Endothelial cell of umbilical vein (primary cell): ENCODE measurements at regions not wholly inside any gene's neighbourhood (a gene's known extent, or its start where the extent isn't known, plus 50 kb on each side); places are given as distances from the start of the nearest gene placed in this dataset.

Source experiments
- BruUV-seq: library from RNA; stranded (reverse); fragments of 400-500 nt; replicated peaks from 2 replicates; lab custom pipeline; 2021; lab: Mats Ljungman, UMichigan
- CTCF ChIA-PET: fragments of 300-600, 350-600 bp; sonication (Branson Sonifier 250); formaldehyde crosslinking; loops from one replicate; lab custom pipeline; 2021; ENCODE audit warnings: antibody characterized with exemption, inconsistent platforms; lab: Charles Lee
- POLR2A ChIA-PET: fragments of 300-600, 350-600 bp; sonication (Branson Sonifier 250); formaldehyde crosslinking; loops from one replicate; lab custom pipeline; 2021; ENCODE audit warnings: antibody characterized with exemption, inconsistent platforms; lab: Charles Lee
- DNase-seq: peaks from one replicate; pipeline ENCODE4 v3.0.0-alpha.2; 2011; ENCODE audit warnings: low read depth, low spot score
- FAIRE-seq: peaks from 2 replicates; lab custom pipeline; 2011; peaks lifted over from hg19 to GRCh38; lab: Jason Lieb, UNC
- H2AFZ ChIP-seq: 2 replicates; pipeline ENCODE4 v1.6.0; 2012; ENCODE audit warnings: low read depth, low read length, control low read depth, inconsistent platforms
- H3K27ac ChIP-seq: 2 replicates; pipeline ENCODE4 v1.5.1; 2011; ENCODE audit warnings: low read depth, mild to moderate bottlenecking, control low read depth, low read length, moderate library complexity; ENCODE audit not compliant: insufficient read depth
- H3K27me3 ChIP-seq, 2 experiments: 2 replicates each; pipeline versions ENCODE4 v1.6.0 to v1.6.1; 2011; ENCODE audit warnings: low read length in 2 of 2, mixed read lengths in 1 of 2; ENCODE audit not compliant: control insufficient read depth in 2 of 2, insufficient read depth in 2 of 2
- H3K36me3 ChIP-seq, 2 experiments: 2 replicates in 1 of 2; 3 replicates in 1 of 2; pipeline ENCODE4 v1.5.1; 2011; ENCODE audit warnings: low read length in 2 of 2, mild to moderate bottlenecking in 1 of 2, moderate library complexity in 1 of 2; ENCODE audit not compliant: control insufficient read depth in 2 of 2, insufficient read depth in 2 of 2; ENCODE audit errors: extremely low read depth in 1 of 2
- H3K4me1 ChIP-seq: 3 replicates; pipeline ENCODE4 v1.5.1; 2011; ENCODE audit warnings: mild to moderate bottlenecking, low read length; ENCODE audit not compliant: control insufficient read depth, insufficient read depth; ENCODE audit errors: extremely low read depth
- H3K4me2 ChIP-seq: 2 replicates; pipeline ENCODE4 v1.6.1; 2011; ENCODE audit warnings: low read length, control low read depth, mixed read lengths; ENCODE audit not compliant: insufficient read depth
- H3K4me3 ChIP-seq, 3 experiments: fragments of 200-600 bp in 1 of 3; sonication (generic), shearing (Covaris generic) in 1 of 3; replicated peaks in 1 of 3; 2 replicates each; pipeline ENCODE4 v1.5.1; 2011 to 2016; ENCODE audit warnings: control low read depth in 3 of 3, low read length in 3 of 3, mild to moderate bottlenecking in 2 of 3, inconsistent platforms in 1 of 3, low read depth in 1 of 3, moderate library complexity in 1 of 3; ENCODE audit not compliant: insufficient read depth in 1 of 3
- H3K79me2 ChIP-seq: 2 replicates; pipeline ENCODE4 v1.6.0; 2012; ENCODE audit warnings: low read length, inconsistent platforms; ENCODE audit not compliant: control insufficient read depth, insufficient read depth
- H3K9ac ChIP-seq: replicated peaks from 2 replicates; pipeline ENCODE3; 2011; ENCODE audit warnings: low read length, control low read depth; ENCODE audit not compliant: insufficient read depth; ENCODE audit errors: extremely low read depth
- H3K9me1 ChIP-seq: replicated peaks from 3 replicates; pipeline ENCODE4 v1.6.0; 2011; ENCODE audit warnings: mild to moderate bottlenecking, low read length; ENCODE audit not compliant: control insufficient read depth, insufficient read depth; ENCODE audit errors: extremely low read depth
- H3K9me3 ChIP-seq: replicated peaks from 2 replicates; pipeline ENCODE4 v1.5.1; 2012; ENCODE audit warnings: low read length, inconsistent platforms; ENCODE audit not compliant: control insufficient read depth, insufficient read depth
- H4K20me1 ChIP-seq: replicated peaks from 2 replicates; pipeline ENCODE3; 2011; ENCODE audit warnings: mild to moderate bottlenecking, low read length; ENCODE audit not compliant: control insufficient read depth, insufficient read depth; ENCODE audit errors: extremely low read depth
- EZH2 ChIP-seq: IDR thresholded peaks from 2 replicates; pipeline ENCODE4 v1.6.1; 2012; ENCODE audit warnings: borderline replicate concordance, low read depth, mild to moderate bottlenecking, moderate library complexity, low read length, inconsistent platforms; ENCODE audit not compliant: severe bottlenecking
- FOS ChIP-seq: IDR thresholded peaks from 2 replicates; pipeline ENCODE4 v1.6.1; 2011; ENCODE audit warnings: mild to moderate bottlenecking, low read length, moderate library complexity, borderline replicate concordance; ENCODE audit not compliant: insufficient read depth
- GATA2 ChIP-seq: IDR thresholded peaks from 2 replicates; pipeline ENCODE4 v1.7.0; 2011; ENCODE audit warnings: low read depth, mild to moderate bottlenecking, moderate library complexity, mixed read lengths, low read length; ENCODE audit not compliant: insufficient read length, insufficient read depth
- JUN ChIP-seq: IDR thresholded peaks from 2 replicates; pipeline ENCODE4 v1.6.1; 2011; ENCODE audit warnings: borderline replicate concordance, low read depth; ENCODE audit not compliant: insufficient read length, insufficient read depth
- MYC ChIP-seq: IDR thresholded peaks from one replicate; pipeline ENCODE4 v1.6.1; 2011; ENCODE audit warnings: mild to moderate bottlenecking, low read depth, low read length
- POLR2A ChIP-seq: IDR thresholded peaks from 2 replicates; pipeline ENCODE4 v1.6.1; 2012; ENCODE audit warnings: low read depth, mild to moderate bottlenecking, control low read depth, low read length
- POLR2AphosphoS5 ChIP-seq: IDR thresholded peaks from 2 replicates; pipeline ENCODE4 v1.6.1; 2012; ENCODE audit warnings: low read depth, mild to moderate bottlenecking, control low read depth, low read length, moderate library complexity; ENCODE audit not compliant: insufficient read depth
- dilution Hi-C: fragments of 300-500 bp; cut with MboI; formaldehyde crosslinking; loops from one replicate; pipeline ENCODE4 v1.15.0; 2019; ENCODE audit warnings: low sequenced_read_pairs; ENCODE audit not compliant: extremely low pct_ligation_motif_present
- intact Hi-C: fragments of 100-400 bp; cut with micrococcal nuclease; formaldehyde crosslinking; loops from one replicate; pipeline ENCODE4 v1.10.0; 2022
- TF ChIP-seq, protein P1 (sequence below): IDR thresholded peaks from 2 replicates; pipeline ENCODE4 v1.6.1; 2011; ENCODE audit not compliant: insufficient read depth, insufficient read length
- TF ChIP-seq, protein P2 (sequence below), 2 donors: IDR thresholded peaks; 1 replicate in 1 of 2; 2 replicates in 1 of 2; pipeline ENCODE4 v1.5.1; 2011; ENCODE audit warnings: low read length in 2 of 2, mild to moderate bottlenecking in 2 of 2, moderate library complexity in 2 of 2, control low read depth in 1 of 2, inconsistent platforms in 1 of 2, low read depth in 1 of 2; ENCODE audit not compliant: insufficient read depth in 1 of 2; ENCODE audit errors: extremely low read depth in 1 of 2

DNA sequence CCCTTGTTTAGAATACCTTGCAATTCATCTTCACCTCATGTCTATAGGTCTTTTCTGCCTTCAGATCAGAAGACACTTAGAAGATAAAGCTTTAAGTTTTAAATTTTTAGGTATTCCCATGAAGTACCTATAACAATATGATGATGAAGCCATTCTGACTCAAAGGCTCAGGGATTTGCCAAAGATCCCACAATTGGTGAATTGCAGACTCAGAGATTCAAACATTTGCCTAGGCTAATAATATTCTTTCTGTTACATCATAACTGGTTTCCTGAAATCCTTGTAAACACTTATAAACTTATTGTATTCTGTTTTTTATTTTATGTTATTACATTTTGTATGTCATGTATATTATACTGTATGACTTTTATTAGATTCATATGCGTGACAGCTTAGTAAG is 62.8 kb upstream of the ZFAND5 start:
- Histone ChIP-seq H3K4me2 (no peak overlapping the region), H2AFZ (no peak overlapping the region), H3K9me1 (no peaks in the 10 kb centered on the region), H3K9me3 (no peaks in the 10 kb centered on the region), H3K4me1 (no peaks in the 10 kb centered on the region), H3K27ac (no peak overlapping the region), H3K79me2 (no peaks in the 10 kb centered on the region), H3K9ac (no peak overlapping the region), H3K4me3 (no peak overlapping the region), H3K36me3 (no peaks in the 10 kb centered on the region), H3K27me3 (no peaks in the 10 kb centered on the region), H4K20me1 (no peaks in the 10 kb centered on the region)
- ChIA-PET POLR2A (no interaction called here), CTCF (interaction anchor here (2.1 kb wide), 1 partner anchor 15 kb away, joined by 6 read pairs; no protein-coding TSS in a partner anchor)
- BruUV-seq = no TSS peak
- FAIRE-seq = no peak
- DNase-seq = no peak
- TF ChIP-seq JUN (no peak), EZH2 (no peak), POLR2AphosphoS5 (no peak), FOS (no peak), MYC (no peak), GATA2 (no peak), POLR2A (no peak)
- TF ChIP-seq, protein P1, sequence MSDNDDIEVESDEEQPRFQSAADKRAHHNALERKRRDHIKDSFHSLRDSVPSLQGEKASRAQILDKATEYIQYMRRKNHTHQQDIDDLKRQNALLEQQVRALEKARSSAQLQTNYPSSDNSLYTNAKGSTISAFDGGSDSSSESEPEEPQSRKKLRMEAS = no peak
- TF ChIP-seq, protein P2, sequence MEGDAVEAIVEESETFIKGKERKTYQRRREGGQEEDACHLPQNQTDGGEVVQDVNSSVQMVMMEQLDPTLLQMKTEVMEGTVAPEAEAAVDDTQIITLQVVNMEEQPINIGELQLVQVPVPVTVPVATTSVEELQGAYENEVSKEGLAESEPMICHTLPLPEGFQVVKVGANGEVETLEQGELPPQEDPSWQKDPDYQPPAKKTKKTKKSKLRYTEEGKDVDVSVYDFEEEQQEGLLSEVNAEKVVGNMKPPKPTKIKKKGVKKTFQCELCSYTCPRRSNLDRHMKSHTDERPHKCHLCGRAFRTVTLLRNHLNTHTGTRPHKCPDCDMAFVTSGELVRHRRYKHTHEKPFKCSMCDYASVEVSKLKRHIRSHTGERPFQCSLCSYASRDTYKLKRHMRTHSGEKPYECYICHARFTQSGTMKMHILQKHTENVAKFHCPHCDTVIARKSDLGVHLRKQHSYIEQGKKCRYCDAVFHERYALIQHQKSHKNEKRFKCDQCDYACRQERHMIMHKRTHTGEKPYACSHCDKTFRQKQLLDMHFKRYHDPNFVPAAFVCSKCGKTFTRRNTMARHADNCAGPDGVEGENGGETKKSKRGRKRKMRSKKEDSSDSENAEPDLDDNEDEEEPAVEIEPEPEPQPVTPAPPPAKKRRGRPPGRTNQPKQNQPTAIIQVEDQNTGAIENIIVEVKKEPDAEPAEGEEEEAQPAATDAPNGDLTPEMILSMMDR (IDR thresholded peaks at IDR 0.05; ENCODE audit: extremely low read depth in 1 of 2, insufficient read depth in 1 of 2, low read depth in 1 of 2, low read length in 2 of 2) = no peak
- dilution Hi-C loops = no loop called here
- intact Hi-C loops = no loop called here
